ENCODE measurements at regions not wholly inside any gene's neighbourhood (a gene's known extent, or its start where the extent isn't known, plus 50 kb on each side); places are given as distances from the start of the nearest gene placed in this dataset.
A peak's percentile ranks its signal among the peaks of the same experiment; 100 is the strongest.

DNA sequence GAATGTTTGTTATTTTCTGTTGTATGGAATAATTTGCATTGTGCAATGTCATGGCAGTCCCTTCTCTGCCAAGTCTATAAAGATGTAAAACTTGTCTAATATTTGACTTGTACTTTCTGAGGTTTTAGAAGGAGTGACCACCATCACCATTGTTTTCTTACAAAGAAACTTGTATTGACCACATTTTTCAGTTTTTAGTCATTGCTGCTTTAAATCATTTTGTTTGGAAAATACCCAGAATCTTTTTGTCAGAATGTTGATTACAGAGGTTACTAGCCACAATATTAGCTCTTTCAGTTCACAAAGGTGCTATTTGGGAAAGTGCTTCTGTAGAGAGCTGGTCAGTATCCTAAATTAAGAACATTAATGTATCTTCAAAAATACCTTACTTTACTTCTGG, 532.4 kb upstream of the GBE1 start (continued):
- TF ChIP-seq BCL3 (IDR thresholded peaks at IDR 0.05) (no peak), ZC3H11A (IDR thresholded peaks at IDR 0.05) (no peak), GATA3 (IDR thresholded peaks at IDR 0.05; ENCODE audit: borderline replicate concordance) (no peak)

DNA sequence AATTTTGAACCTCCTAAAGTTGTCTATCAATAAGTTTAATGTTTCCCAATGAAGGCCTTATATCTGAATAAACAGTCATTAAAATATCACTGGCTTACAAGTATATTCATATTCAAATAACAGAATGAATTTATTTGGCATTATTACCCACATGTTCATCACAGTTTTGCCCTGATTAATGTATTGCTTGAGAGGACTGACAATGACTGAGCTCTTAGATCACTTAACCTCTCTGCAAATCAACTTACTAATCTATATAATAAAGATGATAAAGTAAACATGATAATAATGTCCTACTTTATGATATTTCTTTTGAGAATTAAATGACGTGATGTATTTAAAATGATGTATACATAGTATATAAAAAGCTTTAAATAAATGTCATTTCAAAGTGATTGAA, 532.0 kb upstream of the GBE1 start:
- ChIA-PET CTCF (no interaction called here), POLR2A (no interaction called here)
- FAIRE-seq (no peak), DNase-seq (ENCODE audit: low read depth in 1 of 2, low spot score in 1 of 2) (no peak), ATAC-seq (no peak)
- WGBS (ENCODE audit: missing lambda C conversion rate): 23% methylated on average over 1 of the region's 1 CpG
- TF ChIP-seq NR3C1 (IDR thresholded peaks at IDR 0.05) (no peak), EHF (CRISPR knock-in tag; IDR thresholded peaks at IDR 0.05) (no peak), MAZ (IDR thresholded peaks at IDR 0.05; ENCODE audit: borderline replicate concordance, low read depth, low read length) (no peak), EP300 (IDR thresholded peaks at IDR 0.05) (no peak), E2F6 (IDR thresholded peaks at IDR 0.05; ENCODE audit: borderline replicate concordance, low read depth) (no peak), JUNB (IDR thresholded peaks at IDR 0.05) (no peak)
- H3K4me1 ChIP-seq: no peaks in the 10 kb centered on the region
- H3K27ac ChIP-seq: no peak overlapping the region
- H3K4me2 ChIP-seq: no peak overlapping the region
- no peak overlapping the region for H3K4me3 ChIP-seq
- no peaks in the 10 kb centered on the region for H3K9me3 ChIP-seq

DNA sequence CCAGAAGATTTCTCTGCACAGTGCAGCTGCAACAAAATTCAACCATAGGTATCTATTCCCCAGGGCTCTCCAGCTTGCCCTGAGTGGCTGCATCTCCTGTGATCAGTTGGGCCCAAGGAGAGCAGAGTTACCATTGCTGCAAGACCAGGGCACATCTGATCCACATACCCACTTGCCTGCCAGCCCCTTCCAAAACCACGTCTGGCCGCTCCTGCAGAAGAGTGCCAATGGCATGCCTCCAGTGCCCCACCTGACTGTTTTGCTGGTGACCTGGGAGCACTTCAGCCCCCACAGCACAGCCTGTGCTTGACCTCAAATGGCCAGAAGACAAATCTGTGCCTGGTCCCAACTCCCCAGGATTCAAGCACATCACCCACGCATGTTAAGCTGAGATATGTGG, 526.1 kb upstream of the GBE1 start:
- TF ChIP-seq MAZ (IDR thresholded peaks at IDR 0.05; ENCODE audit: borderline replicate concordance, low read depth, low read length) (no peak), JUN (IDR thresholded peaks at IDR 0.05) (no peak), ZNF302 (CRISPR knock-in tag; IDR thresholded peaks at IDR 0.05) (no peak), MYC (IDR thresholded peaks at IDR 0.05; ENCODE audit: borderline replicate concordance, low read length) (no peak), E2F6 (IDR thresholded peaks at IDR 0.05; ENCODE audit: borderline replicate concordance, low read depth) (no peak), FOSL2 (IDR thresholded peaks at IDR 0.05) (no peak), FOSL2 (CRISPR knock-in tag; IDR thresholded peaks at IDR 0.05) (no peak), CEBPB (IDR thresholded peaks at IDR 0.05) (no peak), JUNB (IDR thresholded peaks at IDR 0.05) (no peak), RFX5 (IDR thresholded peaks at IDR 0.05) (no peak), RARB (CRISPR knock-in tag; IDR thresholded peaks at IDR 0.05) (no peak), NPAS2 (CRISPR knock-in tag; IDR thresholded peaks at IDR 0.05; ENCODE audit: borderline replicate concordance) (no peak), ZSCAN20 (CRISPR knock-in tag; IDR thresholded peaks at IDR 0.05) (no peak)
- ChIA-PET POLR2A (no interaction called here), CTCF (no interaction called here)
- Histone ChIP-seq H3K4me1 (no peaks in the 10 kb centered on the region), H3K27ac (no peak overlapping the region), H3K9me3 (no peaks in the 10 kb centered on the region; the same call in 2 of the 3 replicates), H3K4me3 (no peak overlapping the region), H3K4me2 (no peak overlapping the region)
- FAIRE-seq (no peak), DNase-seq (ENCODE audit: low read depth in 1 of 2, low spot score in 1 of 2) (no peak), ATAC-seq (no peak)
- WGBS (ENCODE audit: missing lambda C conversion rate): 32% methylated on average over 3 of the region's 3 CpGs

- ChIA-PET POLR2A (no interaction called here), CTCF (no interaction called here)
- Histone ChIP-seq H3K9me3 (no peaks in the 10 kb centered on the region; the same call in 2 of the 3 replicates), H3K4me2 (no peak overlapping the region), H3K4me3 (no peak overlapping the region), H3K4me1 (no peaks in the 10 kb centered on the region), H3K27ac (no peak overlapping the region)
- TF ChIP-seq GATA3 (IDR thresholded peaks at IDR 0.05; ENCODE audit: borderline replicate concordance) (no peak), ESRRA (IDR thresholded peaks at IDR 0.05; ENCODE audit: borderline replicate concordance, low read length) (no peak)
- TF ChIP-seq, protein P1, sequence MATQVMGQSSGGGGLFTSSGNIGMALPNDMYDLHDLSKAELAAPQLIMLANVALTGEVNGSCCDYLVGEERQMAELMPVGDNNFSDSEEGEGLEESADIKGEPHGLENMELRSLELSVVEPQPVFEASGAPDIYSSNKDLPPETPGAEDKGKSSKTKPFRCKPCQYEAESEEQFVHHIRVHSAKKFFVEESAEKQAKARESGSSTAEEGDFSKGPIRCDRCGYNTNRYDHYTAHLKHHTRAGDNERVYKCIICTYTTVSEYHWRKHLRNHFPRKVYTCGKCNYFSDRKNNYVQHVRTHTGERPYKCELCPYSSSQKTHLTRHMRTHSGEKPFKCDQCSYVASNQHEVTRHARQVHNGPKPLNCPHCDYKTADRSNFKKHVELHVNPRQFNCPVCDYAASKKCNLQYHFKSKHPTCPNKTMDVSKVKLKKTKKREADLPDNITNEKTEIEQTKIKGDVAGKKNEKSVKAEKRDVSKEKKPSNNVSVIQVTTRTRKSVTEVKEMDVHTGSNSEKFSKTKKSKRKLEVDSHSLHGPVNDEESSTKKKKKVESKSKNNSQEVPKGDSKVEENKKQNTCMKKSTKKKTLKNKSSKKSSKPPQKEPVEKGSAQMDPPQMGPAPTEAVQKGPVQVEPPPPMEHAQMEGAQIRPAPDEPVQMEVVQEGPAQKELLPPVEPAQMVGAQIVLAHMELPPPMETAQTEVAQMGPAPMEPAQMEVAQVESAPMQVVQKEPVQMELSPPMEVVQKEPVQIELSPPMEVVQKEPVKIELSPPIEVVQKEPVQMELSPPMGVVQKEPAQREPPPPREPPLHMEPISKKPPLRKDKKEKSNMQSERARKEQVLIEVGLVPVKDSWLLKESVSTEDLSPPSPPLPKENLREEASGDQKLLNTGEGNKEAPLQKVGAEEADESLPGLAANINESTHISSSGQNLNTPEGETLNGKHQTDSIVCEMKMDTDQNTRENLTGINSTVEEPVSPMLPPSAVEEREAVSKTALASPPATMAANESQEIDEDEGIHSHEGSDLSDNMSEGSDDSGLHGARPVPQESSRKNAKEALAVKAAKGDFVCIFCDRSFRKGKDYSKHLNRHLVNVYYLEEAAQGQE (IDR thresholded peaks at IDR 0.05): peak; percentile 51
- ATAC-seq: no peak
- DNase-seq (ENCODE audit: low read depth in 1 of 2, low spot score in 1 of 2): no peak
- 39% methylated on average over 3 of the region's 3 CpGs for WGBS (ENCODE audit: missing lambda C conversion rate)
- FAIRE-seq: no peak
These were observed 519.8 kb upstream of the GBE1 start for GRCh38 chr3:82281205-82281604.
